ENCODE measurements at regions not wholly inside any gene's neighbourhood (a gene's known extent, or its start where the extent isn't known, plus 50 kb on each side); places are given as distances from the start of the nearest gene placed in this dataset.
"Not testable (repeated sequence)": the region's sequence is repeated elsewhere in the genome, so short reads cannot be mapped to it uniquely, and the experiment has no call there.

DNA sequence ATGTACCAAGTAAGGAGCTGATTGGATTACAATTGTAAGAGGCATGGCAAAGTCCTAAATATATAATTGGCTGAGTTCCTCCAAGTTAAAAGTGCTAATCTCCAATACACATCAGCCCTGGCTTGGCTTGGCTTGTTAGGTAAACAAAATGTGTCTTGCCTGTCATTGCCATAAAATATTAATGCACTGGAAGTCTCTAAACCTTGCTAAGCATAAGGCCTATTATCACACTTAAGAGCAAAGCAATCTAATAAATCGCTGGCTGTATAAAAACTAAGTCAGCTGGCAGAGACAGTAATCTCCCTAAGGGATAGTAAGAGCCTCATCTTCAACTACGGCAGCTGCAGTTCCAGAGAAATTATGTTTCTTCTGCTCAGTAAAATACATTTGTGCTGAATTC lies 418.6 kb upstream of the GRAMD2B start:
- no peak overlapping the region for H3K4me2 ChIP-seq
- ATAC-seq (no peak), DNase-seq (ENCODE audit: low read depth in 1 of 2, low spot score in 1 of 2) (no peak), FAIRE-seq (no peak)
- H3K4me3 ChIP-seq = no peak overlapping the region
- 42% methylated on average over 2 of the region's 2 CpGs for WGBS (ENCODE audit: missing lambda C conversion rate)
- no peak overlapping the region for H3K27ac ChIP-seq
- TF ChIP-seq, protein P1, sequence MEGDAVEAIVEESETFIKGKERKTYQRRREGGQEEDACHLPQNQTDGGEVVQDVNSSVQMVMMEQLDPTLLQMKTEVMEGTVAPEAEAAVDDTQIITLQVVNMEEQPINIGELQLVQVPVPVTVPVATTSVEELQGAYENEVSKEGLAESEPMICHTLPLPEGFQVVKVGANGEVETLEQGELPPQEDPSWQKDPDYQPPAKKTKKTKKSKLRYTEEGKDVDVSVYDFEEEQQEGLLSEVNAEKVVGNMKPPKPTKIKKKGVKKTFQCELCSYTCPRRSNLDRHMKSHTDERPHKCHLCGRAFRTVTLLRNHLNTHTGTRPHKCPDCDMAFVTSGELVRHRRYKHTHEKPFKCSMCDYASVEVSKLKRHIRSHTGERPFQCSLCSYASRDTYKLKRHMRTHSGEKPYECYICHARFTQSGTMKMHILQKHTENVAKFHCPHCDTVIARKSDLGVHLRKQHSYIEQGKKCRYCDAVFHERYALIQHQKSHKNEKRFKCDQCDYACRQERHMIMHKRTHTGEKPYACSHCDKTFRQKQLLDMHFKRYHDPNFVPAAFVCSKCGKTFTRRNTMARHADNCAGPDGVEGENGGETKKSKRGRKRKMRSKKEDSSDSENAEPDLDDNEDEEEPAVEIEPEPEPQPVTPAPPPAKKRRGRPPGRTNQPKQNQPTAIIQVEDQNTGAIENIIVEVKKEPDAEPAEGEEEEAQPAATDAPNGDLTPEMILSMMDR (IDR thresholded peaks at IDR 0.05) = no peak
- TF ChIP-seq, protein P2, sequence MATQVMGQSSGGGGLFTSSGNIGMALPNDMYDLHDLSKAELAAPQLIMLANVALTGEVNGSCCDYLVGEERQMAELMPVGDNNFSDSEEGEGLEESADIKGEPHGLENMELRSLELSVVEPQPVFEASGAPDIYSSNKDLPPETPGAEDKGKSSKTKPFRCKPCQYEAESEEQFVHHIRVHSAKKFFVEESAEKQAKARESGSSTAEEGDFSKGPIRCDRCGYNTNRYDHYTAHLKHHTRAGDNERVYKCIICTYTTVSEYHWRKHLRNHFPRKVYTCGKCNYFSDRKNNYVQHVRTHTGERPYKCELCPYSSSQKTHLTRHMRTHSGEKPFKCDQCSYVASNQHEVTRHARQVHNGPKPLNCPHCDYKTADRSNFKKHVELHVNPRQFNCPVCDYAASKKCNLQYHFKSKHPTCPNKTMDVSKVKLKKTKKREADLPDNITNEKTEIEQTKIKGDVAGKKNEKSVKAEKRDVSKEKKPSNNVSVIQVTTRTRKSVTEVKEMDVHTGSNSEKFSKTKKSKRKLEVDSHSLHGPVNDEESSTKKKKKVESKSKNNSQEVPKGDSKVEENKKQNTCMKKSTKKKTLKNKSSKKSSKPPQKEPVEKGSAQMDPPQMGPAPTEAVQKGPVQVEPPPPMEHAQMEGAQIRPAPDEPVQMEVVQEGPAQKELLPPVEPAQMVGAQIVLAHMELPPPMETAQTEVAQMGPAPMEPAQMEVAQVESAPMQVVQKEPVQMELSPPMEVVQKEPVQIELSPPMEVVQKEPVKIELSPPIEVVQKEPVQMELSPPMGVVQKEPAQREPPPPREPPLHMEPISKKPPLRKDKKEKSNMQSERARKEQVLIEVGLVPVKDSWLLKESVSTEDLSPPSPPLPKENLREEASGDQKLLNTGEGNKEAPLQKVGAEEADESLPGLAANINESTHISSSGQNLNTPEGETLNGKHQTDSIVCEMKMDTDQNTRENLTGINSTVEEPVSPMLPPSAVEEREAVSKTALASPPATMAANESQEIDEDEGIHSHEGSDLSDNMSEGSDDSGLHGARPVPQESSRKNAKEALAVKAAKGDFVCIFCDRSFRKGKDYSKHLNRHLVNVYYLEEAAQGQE (IDR thresholded peaks at IDR 0.05) = no peak
- TF ChIP-seq HOXA7 (CRISPR knock-in tag; IDR thresholded peaks at IDR 0.05) = no peak
- TF ChIP-seq CEBPB (IDR thresholded peaks at IDR 0.05) = no peak
- TF ChIP-seq JUNB (IDR thresholded peaks at IDR 0.05) = no peak
- no peak for TF ChIP-seq KDM5A (IDR thresholded peaks at IDR 0.05)
- TF ChIP-seq ZFP36 (IDR thresholded peaks at IDR 0.05; ENCODE audit: borderline replicate concordance, partially characterized antibody) = no peak
- TF ChIP-seq RCOR1 (IDR thresholded peaks at IDR 0.05; ENCODE audit: low read depth, low read length) = no peak
- TF ChIP-seq JUN (IDR thresholded peaks at IDR 0.05) = no peak
- no peak for TF ChIP-seq HOXB13 (CRISPR knock-in tag; IDR thresholded peaks at IDR 0.05; ENCODE audit: low read depth)
- TF ChIP-seq NPAS2 (CRISPR knock-in tag; IDR thresholded peaks at IDR 0.05; ENCODE audit: borderline replicate concordance) = no peak
- no peak for TF ChIP-seq ZNF302 (CRISPR knock-in tag; IDR thresholded peaks at IDR 0.05)
- TF ChIP-seq, protein P3, sequence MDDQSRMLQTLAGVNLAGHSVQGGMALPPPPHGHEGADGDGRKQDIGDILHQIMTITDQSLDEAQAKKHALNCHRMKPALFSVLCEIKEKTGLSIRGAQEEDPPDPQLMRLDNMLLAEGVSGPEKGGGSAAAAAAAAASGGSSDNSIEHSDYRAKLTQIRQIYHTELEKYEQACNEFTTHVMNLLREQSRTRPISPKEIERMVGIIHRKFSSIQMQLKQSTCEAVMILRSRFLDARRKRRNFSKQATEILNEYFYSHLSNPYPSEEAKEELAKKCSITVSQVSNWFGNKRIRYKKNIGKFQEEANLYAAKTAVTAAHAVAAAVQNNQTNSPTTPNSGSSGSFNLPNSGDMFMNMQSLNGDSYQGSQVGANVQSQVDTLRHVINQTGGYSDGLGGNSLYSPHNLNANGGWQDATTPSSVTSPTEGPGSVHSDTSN (IDR thresholded peaks at IDR 0.05) = no peak
- TF ChIP-seq HEYL (CRISPR knock-in tag; IDR thresholded peaks at IDR 0.05) = no peak
- TF ChIP-seq MYC (IDR thresholded peaks at IDR 0.05; ENCODE audit: borderline replicate concordance, low read length) = no peak
- TF ChIP-seq PHF8 (IDR thresholded peaks at IDR 0.05; ENCODE audit: borderline replicate concordance, low read depth) = no peak
- no peak for TF ChIP-seq NR3C1 (IDR thresholded peaks at IDR 0.05)
- no peak for TF ChIP-seq EHMT2 (IDR thresholded peaks at IDR 0.05; ENCODE audit: low read depth)
- no peaks in the 10 kb centered on the region for H3K9me3 ChIP-seq
- CTCF ChIA-PET = no interaction called here
- H3K4me1 ChIP-seq = no peaks in the 10 kb centered on the region
- POLR2A ChIA-PET = no interaction called here

DNA sequence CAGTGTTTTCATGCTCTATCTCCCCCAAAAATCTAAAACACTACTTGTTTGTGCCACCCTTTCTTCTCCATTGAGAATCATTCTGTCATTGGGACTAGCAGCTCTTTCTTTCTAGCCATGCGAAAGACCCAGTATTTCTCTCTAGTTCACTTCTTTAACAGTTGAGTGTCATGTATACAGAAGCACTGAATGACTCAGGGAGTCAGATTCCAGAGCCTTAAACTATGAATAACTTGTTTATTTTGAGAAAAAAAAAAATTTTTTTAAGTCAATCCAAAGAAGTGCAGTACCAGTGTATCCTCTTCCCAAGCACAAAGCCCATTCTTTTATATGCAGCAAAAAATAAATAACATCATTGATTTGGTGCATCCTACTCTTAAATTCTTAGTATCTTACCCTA lies 415.4 kb upstream of the GRAMD2B start:
- Histone ChIP-seq H3K27ac (no peak overlapping the region), H3K9me3 (no peaks in the 10 kb centered on the region), H3K4me1 (no peaks in the 10 kb centered on the region), H3K4me2 (no peak overlapping the region), H3K4me3 (no peak overlapping the region)
- FAIRE-seq (no peak), DNase-seq (ENCODE audit: low read depth in 1 of 2, low spot score in 1 of 2) (no peak), ATAC-seq (no peak)
- ChIA-PET CTCF (no interaction called here), POLR2A (no interaction called here)
- no peak for TF ChIP-seq FOSB (CRISPR knock-in tag; IDR thresholded peaks at IDR 0.05)
- WGBS (ENCODE audit: missing lambda C conversion rate) = 58% methylated on average over 1 of the region's 1 CpG

DNA sequence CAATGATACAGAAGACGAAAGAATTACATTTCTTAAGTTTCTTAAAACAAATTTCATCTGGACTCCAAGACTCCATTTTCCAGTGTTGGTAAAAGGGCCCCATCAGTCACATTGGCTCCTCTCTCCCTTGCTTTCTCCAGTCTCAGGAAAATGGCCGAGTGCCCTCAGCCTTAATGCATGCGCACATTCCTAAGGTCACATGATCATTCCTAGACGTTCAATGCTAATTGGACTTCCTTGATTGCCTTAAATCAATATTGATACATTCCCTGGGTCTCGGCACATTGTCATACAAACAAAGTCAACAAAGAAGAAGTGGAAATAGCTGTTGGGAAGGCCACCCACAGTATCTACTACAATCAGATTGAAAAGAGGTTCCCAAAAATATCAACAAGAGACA lies 413.6 kb upstream of the GRAMD2B start:
- TF ChIP-seq GATA3 (IDR thresholded peaks at IDR 0.05; ENCODE audit: borderline replicate concordance) = no peak
- no peak for TF ChIP-seq KDM1A (IDR thresholded peaks at IDR 0.05; ENCODE audit: low read depth)
- no peak for TF ChIP-seq JUNB (IDR thresholded peaks at IDR 0.05)
- TF ChIP-seq CHD2 (IDR thresholded peaks at IDR 0.05; ENCODE audit: low read length, partially characterized antibody) = no peak
- no peak for TF ChIP-seq NPAS2 (CRISPR knock-in tag; IDR thresholded peaks at IDR 0.05; ENCODE audit: borderline replicate concordance)
- TF ChIP-seq, protein P4, sequence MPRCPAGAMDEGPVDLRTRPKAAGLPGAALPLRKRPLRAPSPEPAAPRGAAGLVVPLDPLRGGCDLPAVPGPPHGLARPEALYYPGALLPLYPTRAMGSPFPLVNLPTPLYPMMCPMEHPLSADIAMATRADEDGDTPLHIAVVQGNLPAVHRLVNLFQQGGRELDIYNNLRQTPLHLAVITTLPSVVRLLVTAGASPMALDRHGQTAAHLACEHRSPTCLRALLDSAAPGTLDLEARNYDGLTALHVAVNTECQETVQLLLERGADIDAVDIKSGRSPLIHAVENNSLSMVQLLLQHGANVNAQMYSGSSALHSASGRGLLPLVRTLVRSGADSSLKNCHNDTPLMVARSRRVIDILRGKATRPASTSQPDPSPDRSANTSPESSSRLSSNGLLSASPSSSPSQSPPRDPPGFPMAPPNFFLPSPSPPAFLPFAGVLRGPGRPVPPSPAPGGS (IDR thresholded peaks at IDR 0.05) = no peak
- no peak for TF ChIP-seq POLR2AphosphoS2 (conservative IDR thresholded peaks at IDR 0.05; ENCODE audit: low read length)
- TF ChIP-seq HEYL (CRISPR knock-in tag; IDR thresholded peaks at IDR 0.05) = no peak
- FAIRE-seq (no peak), ATAC-seq (no peak), DNase-seq (ENCODE audit: low read depth in 1 of 2, low spot score in 1 of 2) (no peak)
- Histone ChIP-seq H3K27ac (no peak overlapping the region), H3K4me2 (no peak overlapping the region), H3K9me3 (no peaks in the 10 kb centered on the region), H3K4me3 (no peak overlapping the region), H3K4me1 (no peaks in the 10 kb centered on the region)
- ChIA-PET CTCF (no interaction called here), POLR2A (no interaction called here)
- WGBS (ENCODE audit: missing lambda C conversion rate) = 31% methylated on average over 5 of the region's 5 CpGs

DNA sequence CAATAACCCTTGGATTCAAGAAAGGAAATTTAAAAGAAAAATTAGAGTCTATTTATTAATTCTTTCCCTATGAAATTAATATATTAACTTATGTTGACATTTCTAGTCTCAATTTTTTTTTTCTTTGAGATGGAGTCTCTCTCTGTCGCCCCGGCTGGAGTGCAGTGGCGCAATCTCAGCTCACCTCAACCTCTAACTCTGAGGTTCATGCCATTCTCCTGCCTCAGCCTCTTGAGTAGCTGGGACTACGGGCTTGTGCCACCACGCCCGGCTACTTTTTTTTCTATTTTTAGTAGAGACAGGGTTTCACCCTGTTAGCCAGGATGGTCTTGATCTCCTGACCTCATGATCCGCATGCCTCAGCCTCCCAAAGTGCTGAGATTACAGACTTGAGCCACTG lies 411.7 kb upstream of the GRAMD2B start:
- CTCF ChIA-PET = interaction anchor here (0.6 kb wide), 1 partner anchor 34 kb away, joined by 3 read pairs; no protein-coding TSS in a partner anchor
- H3K27ac ChIP-seq; DNase-seq (ENCODE audit: low read depth in 1 of 2, low spot score in 1 of 2); H3K4me3 ChIP-seq; H3K9me3 ChIP-seq; POLR2A ChIA-PET; ATAC-seq; H3K4me1 ChIP-seq; FAIRE-seq; H3K4me2 ChIP-seq: not testable (repeated sequence)
- WGBS (ENCODE audit: missing lambda C conversion rate) = 45% methylated on average over 7 of the region's 7 CpGs
